ENCODE measurements at regions not wholly inside any gene's neighbourhood (a gene's known extent, or its start where the extent isn't known, plus 50 kb on each side); places are given as distances from the start of the nearest gene placed in this dataset.

- TF ChIP-seq CTCF (IDR thresholded peaks at IDR 0.05) = no peak
- TF ChIP-seq POLR2A (IDR thresholded peaks at IDR 0.05) = no peak
Measured at GRCh38 chr9:91148306-91148705, 213.4 kb downstream of the AUH start.
